GM18909 (cell line): ENCODE measurements at regions not wholly inside any gene's neighbourhood (a gene's known extent, or its start where the extent isn't known, plus 50 kb on each side); places are given as distances from the start of the nearest gene placed in this dataset.

Experiments used
- ATAC-seq: cut with Tn5 transposase; IDR thresholded peaks from one replicate; pipeline ENCODE4 v1.9.1; 2021; ENCODE audit warnings: mild to moderate bottlenecking; ENCODE audit not compliant: unreplicated experiment, poor library complexity

DNA sequence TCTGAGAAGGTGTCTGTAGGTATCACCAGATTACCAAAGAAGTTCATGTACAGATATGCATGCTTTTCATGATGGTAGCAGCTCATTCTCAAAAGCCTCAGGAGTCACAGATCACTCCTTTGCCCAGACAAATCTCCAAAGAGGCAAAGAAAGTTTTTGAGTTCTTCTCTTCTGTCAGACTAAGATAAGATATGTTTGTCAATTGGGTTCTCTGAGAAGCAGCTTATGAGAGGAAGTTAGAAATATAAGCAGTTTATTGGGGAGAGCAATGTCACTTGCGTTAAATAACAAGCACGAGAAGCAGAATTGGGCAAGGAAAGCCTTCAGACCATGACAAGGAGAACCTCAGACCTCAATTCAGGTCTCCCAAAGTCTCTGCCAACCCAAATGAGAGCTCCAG is 219.2 kb upstream of the KLF4 start:
- ATAC-seq, result no peak

DNA sequence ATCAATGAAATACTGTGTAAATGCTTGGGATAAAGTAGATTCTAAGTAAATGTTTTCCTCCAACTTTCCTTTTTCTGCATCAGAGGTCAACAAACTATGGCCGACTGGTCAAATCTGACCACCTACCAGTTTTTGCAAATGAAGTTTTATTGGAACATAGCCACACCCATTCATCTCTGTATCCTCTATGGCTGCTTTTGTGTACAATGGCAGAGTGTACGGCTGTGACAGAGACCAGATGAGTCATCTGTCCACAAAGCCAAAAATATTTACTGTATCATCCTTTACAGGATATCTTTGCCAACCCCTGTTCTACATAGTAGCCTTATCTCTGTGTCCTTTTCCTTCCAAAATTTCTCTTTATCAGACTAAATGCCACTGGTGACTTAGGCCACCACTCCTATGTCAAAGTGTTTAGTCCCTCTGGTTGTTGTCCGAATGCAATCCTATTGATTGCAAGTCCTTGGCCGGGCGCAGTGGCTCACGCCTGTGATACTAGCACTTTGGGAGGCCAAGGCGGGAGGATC is 218.4 kb upstream of the KLF4 start:
- no peak for ATAC-seq

DNA sequence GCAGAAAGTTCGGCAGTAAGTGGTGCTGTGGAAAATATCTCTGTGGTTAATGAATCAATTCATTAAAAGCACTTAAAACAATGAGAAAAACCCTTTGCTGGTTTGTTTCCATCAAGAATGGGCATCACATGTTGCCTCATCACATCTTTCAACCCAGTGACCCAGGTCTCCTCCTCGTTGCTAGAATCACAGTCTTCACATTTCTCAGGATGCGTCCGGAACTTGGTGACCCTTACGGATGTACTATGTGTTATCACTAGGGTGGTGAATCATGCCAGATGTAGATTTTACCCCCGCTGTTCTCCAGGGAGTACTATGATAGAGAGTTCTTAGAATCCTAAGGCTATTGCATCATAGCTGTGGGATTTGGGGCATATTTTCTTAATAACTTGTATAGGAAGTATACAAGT is 217.9 kb upstream of the KLF4 start:
- ATAC-seq, result no peak

DNA sequence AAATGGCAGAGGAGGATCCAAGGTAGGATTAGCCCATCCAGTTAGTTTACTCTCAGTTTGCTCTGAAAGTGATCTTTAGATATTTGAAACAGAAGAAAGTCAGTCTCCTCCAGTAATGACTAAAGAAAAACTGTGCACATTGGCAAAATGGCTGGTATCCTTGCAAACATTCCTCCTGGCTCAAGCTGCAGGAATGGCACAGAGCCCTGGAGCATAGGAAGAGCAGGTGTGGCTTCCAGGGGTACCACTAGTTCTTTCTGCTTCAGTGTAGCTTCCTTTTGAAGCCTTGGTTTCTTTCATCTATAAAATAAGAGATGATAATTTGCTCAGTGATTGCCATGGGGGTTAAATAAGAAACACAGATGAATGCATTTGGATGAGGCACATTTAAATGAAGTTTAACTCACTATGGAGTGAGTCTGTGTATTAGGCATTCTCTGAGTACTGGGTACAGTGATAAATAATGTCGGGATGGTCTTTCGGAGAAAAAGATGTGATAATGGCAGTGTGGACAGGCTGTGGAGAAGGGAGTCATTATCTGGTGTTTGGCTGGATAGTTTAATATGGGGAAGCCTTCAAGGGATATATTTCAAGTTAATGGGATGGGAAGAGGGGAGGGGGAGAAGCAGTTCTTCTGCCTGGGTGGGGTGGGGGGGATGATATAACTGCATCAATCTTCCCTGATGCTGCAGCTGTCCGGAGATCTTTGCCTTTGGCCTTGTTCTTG is 217.3 kb upstream of the KLF4 start:
- ATAC-seq, result no peak

DNA sequence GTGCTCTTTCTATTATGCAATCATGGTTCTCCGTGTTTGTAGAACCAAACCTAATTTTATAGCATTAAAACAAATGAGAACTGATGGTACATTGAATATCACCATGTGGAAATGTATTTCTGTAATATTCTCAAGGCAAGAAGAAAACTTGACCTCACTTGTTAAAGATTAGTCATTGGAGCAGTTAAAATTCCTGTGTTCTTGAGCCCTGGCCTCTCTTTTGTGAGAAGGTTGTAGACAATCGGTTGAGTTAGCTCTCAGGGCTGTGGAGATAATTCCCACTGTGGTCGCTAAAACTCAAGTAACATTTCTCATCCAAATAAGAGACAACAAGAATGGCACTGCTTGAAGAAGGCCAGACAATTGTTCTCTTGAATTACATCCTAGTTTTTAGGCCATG is 216.0 kb upstream of the KLF4 start:
- ATAC-seq, result no peak

DNA sequence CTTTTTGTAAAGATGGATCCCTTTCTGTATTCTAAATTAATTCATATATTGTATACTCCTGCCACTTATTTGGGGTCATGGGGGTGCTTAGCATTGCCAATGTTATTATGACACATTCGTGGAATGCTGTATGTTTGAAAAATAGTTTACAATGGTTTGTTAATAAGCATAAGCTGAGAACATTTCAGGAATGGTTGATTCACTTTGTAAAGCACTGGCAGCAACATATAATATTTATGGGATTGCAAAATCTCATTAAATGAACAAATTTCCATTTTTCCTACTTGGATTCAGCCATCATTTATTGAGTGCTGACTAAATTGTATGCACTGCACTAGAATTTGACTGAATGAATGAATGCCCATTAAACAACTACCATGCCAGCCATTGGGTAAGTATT is 215.2 kb upstream of the KLF4 start:
- no peak for ATAC-seq

DNA sequence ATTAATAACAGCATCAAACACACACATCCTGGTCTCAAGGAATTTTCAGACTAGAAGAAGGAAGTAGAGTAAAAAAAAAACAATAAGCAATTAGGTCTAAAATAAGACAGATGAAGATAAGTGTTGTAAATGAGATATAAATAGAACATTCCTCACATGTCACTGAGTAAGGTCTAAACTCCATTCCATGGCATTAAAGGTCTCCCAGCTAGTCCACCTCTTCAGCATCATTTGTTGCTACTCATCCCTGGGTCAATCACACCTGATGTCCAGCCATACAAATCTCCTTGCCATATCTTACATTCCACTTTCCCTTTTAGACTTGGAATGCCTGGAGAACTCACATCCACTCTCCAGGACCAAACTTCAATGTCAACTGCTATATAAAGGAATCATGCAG is 214.1 kb upstream of the KLF4 start:
- no peak for ATAC-seq

DNA sequence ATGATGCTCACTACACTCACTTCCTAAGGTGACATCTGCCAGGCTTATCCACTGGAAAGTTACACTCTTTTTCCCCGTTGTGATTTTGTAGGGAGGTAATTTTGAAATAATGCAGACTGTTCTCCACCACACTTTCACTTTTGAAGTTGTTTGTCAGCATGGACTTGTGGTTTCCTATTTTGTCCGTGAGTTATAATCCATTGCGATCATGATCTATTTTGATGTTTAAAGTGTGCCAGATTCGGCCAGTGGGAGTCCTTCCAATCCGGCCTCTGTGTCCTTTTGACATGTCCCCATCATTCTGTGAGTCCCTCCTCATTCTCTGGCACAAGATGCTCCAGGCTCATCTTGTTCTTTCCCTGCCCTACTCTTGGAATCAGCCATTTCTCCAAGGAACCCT is 211.3 kb upstream of the KLF4 start:
- ATAC-seq, result no peak

DNA sequence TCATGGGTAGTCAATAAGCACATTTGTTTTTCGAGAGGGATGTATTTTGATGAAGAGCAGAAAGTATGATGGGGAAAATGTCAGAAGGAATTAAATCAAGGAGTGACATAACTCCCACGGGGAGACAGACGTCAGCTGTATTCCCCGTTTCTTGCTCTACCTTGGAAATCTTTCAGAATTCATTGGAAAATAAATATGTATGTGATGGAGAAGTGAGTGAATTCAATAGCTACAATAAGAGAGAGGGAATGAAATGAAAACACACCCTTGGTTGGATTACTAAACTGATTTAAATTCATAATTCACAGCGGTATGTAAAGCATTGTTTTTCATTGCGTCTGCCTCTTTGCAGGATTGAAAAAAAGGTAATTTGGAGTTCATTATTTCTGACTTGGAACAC is 209.7 kb upstream of the KLF4 start:
- no peak for ATAC-seq

DNA sequence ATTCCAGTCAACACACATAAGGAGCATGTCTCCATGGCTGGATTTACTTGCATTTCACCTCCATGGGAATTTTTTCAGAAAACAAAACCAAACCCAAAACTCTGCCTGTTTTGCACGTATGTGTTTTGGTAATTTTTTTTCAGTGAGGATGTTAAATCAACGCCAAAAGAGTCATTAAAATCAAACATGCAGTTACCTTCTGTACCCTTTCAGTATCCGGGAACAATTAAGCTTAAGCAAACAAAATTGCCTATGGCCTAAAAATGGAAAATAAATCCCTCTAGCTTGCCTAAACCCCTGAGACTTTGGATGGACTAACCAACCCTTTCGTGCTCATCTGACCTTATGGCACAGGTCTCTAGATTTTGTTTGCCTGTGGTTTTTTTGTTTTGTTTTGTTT is 209.2 kb upstream of the KLF4 start:
- no peak for ATAC-seq

DNA sequence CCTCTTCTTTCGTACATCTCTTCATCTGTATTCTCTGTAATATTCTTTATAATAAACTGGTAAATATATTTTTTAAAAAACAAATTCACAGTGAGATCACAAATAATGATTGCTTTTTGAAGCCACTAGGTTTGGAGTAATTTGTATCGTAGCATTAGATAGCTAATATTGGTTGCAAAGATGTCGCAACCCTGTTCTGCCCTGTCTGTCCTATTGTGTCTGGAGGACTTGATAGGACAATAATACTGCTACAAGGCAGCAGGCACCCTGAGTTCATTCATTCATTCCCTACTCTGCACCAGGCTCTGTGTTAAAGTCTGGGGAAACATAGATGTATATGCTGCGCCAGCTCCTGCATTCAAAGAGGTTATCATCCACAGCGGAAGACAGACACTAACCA is 206.7 kb upstream of the KLF4 start:
- ATAC-seq, result no peak

DNA sequence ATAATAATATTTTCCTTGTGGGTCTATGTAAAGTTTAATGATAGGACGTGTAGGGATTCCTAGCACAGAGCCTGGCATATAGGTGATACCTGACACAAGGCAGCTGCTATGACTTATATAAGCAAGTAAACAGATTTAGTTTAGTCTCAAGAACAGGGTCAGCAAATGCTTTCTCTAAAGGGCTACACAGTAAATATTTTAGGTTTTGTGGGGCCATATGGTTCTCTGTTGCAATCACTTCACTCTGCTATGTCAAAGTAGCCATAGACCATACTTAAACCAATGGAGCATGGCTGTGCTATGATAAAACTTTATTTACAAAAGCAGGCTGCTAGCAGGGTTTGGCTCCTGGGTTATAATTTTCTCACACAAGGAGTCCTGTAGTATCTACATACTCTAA is 204.8 kb upstream of the KLF4 start:
- ATAC-seq, result no peak

DNA sequence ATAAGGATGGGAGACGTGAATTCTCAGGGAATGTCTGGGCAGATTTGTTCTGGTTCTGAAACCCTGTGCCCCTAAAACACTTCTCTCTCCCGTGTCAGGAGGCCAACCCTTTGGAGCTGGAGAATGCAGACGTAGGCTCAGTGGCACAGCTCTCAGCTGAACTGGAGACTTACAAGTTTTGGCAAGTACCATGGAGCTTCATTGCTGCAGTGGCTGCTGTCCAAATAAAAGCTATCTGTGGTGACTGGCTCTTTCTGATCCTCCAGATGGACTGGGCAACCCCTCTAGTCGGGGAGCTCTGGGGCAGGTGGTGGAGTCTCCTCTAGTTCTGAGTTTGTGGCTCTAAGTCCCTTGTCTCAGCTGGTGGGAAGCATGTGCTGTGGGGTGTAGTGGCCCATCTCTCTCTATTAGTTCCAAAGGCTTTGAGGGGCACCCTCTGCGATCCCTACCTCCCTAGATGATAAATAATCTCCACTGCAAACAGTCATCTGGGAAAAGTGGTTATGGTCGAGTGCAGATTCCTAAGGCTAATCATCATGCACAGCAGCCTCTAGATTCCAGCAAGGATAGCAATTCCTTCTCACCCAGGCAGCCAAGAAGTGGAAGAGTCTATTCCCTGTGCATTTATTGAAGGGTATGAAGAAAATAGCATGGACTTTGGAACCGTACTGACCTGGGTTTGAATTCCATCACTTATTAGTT is 204.2 kb upstream of the KLF4 start:
- ATAC-seq, result no peak

DNA sequence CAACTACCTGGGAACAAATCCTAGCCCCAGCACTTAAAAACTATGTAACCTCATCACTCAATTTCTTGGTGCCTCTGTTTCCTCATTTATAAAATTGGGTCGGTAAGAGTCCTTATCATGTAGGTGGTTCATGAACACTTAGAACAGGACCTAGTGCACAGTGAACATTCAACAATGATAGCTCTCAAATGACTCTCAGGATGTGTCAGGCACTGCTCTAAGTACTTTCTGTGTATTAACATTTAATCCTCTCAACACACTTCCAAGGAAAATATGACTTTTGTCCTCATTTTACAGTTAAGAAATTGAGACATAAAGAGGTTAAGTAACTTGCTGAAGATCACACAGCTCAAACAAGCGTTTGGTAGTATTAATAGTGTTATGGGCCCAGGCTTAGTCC is 202.1 kb upstream of the KLF4 start:
- ATAC-seq, result no peak

DNA sequence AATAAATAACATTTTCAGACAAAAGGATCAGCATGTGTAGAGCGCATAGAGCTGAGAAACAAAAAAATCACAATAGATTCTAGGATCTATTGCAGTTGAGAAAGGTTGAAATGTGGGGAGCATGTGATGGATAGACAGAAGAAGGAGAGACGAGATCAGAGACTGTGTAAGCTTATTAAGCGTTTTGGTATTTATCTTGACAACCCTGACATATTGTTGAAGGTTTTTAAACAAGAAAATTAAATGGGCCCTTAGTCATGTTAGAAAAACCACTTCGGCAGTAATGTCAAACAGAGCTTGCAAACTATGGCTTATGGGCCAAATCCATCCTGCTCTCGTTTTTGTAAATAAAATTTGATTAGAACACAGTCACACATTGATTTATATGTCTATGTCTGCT is 200.5 kb upstream of the KLF4 start:
- ATAC-seq, result no peak

DNA sequence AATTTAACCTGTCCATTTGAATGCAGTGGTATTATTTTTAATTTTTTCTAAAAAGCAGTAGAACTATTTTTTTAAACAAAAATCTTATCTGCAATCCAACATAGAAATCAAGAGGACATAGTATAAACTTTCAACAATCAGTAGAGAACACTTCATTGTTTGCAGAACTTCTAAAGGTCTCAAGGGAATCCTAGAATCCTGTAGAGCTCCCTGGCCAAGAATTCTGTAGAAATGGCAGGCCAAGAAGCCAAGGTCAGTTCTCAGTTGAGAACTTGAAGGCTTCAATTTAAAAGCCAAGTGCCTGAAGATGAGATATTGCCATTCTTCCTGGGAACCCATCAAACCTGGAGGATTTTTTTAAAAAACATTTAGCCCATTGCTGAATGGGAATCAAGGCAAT is 199.2 kb upstream of the KLF4 start:
- no peak for ATAC-seq

DNA sequence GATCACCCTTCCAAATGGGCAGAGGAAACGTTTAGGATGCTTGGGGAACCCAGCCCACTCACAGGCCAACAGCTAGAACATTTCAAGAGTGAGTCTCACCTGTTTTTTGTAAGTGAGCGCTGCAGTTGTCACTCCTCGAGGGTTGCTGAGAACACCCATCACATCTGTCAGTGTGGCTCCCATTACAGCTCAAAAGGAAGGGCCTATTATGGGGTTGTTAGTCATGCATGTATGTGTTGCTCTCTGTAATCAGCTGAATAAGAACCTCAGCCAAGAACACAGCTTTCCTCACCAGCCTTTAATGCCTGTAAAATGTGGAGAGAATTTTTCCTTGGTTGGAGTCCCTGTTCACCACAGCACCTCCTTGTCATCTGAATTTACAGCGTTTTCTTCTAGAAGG is 196.3 kb upstream of the KLF4 start:
- no peak for ATAC-seq

DNA sequence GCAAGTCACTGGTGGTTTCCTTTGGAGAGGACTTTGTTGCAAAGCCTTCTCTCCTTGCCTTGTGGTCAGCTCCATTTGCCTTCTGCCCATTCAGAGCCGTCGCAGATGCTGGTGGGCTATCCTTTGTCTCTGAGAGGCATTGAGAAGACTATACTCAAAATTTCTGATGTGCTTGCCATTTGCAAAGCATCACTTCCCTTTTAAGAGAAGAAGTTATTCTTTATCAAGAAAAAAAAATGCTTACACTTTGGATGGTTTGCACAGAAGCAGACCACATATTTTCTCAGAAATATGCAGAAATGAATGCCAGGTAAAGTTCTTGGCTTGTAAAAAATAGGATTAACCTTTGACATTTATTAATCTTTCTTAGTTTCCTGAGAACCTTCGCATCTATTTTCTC is 195.8 kb upstream of the KLF4 start:
- ATAC-seq, result no peak

DNA sequence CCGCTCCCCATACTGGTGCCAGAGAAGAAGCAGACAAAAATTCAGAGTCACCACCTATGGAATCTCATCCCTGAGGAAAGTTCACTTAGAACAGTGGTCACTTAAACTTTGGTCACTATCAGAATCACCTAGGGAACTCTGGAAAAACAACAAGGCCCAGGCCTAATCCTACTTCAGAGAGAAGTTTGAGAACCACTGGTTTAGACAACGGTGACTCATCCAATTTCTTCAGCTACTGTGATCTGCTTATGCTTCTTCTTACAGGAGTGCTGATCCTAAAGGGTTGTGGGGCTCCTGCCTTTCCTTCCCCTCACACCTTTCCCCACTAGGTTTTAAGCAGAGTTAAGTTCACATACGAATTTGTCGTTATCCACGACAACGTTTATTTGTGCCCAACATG is 194.7 kb upstream of the KLF4 start:
- ATAC-seq, result no peak

DNA sequence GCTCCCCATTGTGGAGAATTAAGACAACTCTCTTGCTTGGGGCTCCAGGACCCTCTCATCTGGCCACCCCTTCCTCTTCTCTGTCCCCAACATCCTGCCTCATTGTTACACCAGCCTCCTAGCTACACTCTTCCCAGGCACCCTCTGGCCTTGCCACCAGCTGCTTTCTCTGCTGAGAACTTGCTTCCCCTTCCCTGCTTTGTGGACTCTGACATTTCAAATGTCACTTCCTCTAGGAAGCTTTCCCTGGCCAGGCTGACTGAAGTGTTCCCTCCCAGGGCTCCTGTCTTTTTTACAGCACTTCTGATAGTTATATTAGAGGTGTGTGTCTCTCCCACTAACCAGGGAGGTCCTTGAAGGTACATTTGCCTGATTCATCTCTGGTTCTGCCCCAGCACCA is 194.0 kb upstream of the KLF4 start:
- no peak for ATAC-seq

DNA sequence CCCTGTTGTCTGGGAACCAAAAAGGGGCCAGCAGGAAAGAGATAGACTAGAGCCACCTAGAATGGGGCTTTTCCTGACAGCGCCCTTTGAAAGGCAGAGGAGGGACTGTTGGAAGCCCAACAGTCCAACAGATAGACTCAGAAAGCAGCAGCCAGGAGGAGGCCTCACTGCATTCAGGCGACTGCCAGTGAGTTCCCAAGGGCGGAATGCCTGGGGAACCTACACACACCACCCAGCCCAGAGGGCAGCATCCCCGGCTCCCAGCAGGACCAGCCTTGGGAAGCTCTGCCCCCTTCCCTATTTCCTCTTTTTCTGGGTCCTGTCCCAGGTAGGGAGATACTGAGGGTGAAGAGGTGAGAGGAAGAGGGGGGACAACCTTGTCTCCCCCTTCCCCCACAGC is 192.4 kb upstream of the KLF4 start:
- ATAC-seq, result no peak
